Adrenal gland (tissue), 5 donors: ENCODE measurements at regions not wholly inside any gene's neighbourhood (a gene's known extent, or its start where the extent isn't known, plus 50 kb on each side); places are given as distances from the start of the nearest gene placed in this dataset.
"Not testable (repeated sequence)": the region's sequence is repeated elsewhere in the genome, so short reads cannot be mapped to it uniquely, and the experiment has no call there.

Source experiments
- POLR2A ChIP-seq, 2 donors: fragments of 450-650 bp; IDR thresholded peaks; one replicate each; pipeline ENCODE4 v1.6.1; 2017; ENCODE audit warnings: antibody characterized with exemption in 2 of 2, mild to moderate bottlenecking in 2 of 2, moderate library complexity in 1 of 2
- TF ChIP-seq, protein P1 (sequence below), 6 experiments: fragments of 450-650 bp in 4 of 6; fragments of 200-600 bp in 2 of 6; sonication (generic) in 1 of 6; IDR thresholded peaks; 1 replicate in 5 of 6; 2 replicates in 1 of 6; pipeline versions ENCODE4 v1.5.1 to v1.8.0; 2016 to 2021; ENCODE audit warnings: antibody characterized with exemption in 6 of 6, mild to moderate bottlenecking in 2 of 6, moderate library complexity in 1 of 6
- donor health status: DM: no; HTN: no; CAD: no.

DNA sequence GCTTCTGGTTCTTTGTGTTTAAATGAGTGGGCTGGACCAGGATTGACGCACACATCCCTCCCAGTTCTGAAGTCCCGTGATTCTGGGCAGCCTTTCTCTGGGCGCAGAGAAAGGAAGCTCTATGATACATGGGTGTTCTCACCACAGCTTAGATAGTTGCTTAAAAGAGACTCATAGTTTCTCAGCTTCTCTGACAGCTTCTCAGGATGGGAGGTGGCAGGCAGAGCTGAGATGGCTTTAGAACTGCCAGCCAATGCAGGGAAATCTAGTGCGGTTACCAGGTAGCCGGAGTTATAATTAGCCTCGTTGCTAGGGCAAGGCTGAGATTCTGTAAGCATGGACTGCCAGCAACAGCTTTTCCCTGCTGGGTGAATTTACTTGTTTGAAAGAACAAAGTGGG is 111.8 kb upstream of the SEC22B start:
- not testable (repeated sequence) for TF ChIP-seq POLR2A (IDR thresholded peaks at IDR 0.05)
- TF ChIP-seq, protein P1, sequence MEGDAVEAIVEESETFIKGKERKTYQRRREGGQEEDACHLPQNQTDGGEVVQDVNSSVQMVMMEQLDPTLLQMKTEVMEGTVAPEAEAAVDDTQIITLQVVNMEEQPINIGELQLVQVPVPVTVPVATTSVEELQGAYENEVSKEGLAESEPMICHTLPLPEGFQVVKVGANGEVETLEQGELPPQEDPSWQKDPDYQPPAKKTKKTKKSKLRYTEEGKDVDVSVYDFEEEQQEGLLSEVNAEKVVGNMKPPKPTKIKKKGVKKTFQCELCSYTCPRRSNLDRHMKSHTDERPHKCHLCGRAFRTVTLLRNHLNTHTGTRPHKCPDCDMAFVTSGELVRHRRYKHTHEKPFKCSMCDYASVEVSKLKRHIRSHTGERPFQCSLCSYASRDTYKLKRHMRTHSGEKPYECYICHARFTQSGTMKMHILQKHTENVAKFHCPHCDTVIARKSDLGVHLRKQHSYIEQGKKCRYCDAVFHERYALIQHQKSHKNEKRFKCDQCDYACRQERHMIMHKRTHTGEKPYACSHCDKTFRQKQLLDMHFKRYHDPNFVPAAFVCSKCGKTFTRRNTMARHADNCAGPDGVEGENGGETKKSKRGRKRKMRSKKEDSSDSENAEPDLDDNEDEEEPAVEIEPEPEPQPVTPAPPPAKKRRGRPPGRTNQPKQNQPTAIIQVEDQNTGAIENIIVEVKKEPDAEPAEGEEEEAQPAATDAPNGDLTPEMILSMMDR (IDR thresholded peaks at IDR 0.05) = not testable (repeated sequence)
